ENCODE measurements at regions not wholly inside any gene's neighbourhood (a gene's known extent, or its start where the extent isn't known, plus 50 kb on each side); places are given as distances from the start of the nearest gene placed in this dataset.

DNA sequence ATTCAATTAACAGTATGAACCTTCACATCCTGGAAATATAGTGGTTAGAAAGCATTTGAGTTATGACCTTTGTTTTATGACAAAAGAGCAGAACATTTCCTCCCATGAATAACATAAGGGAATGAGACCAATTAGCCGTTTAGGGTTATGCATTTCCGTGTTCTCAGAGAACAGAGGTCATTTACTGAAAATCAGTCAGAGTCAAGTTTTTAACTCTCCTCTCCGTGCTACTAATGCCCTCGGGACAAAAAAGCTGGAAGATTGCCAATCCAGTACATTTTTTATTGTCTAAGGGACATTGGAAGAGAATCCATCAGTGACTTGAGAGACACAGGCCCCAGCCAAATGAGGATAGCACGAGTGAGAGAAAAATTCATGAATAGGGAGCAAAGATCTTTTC lies 632.7 kb downstream of the RFPL4B start:
- FAIRE-seq (peak; percentile 12), DNase-seq (ENCODE audit: low read depth, low spot score) (peak; percentile 74)
- BruUV-seq (replicated peaks): no TSS peak
- H3K9me3 ChIP-seq (replicated peaks; ENCODE audit: control insufficient read depth, insufficient read depth, low read length): no peaks in the 10 kb centered on the region
- dilution Hi-C loops (cut with MboI; ENCODE audit: extremely low pct_ligation_motif_present, low sequenced_read_pairs) (no loop called here), intact Hi-C loops (cut with micrococcal nuclease) (no loop called here)
- no peak overlapping the region for H3K9ac ChIP-seq (replicated peaks; ENCODE audit: extremely low read depth, insufficient read depth, low read length)
- H3K79me2 ChIP-seq (ENCODE audit: control insufficient read depth, insufficient read depth, low read length): no peaks in the 10 kb centered on the region
- H3K36me3 ChIP-seq (ENCODE audit: control insufficient read depth in 2 of 2, extremely low read depth in 1 of 2, insufficient read depth in 2 of 2, low read length in 2 of 2): no peaks in the 10 kb centered on the region
- POLR2A ChIA-PET: no interaction called here
- no peaks in the 10 kb centered on the region for H3K9me1 ChIP-seq (replicated peaks; ENCODE audit: control insufficient read depth, extremely low read depth, insufficient read depth, low read length)
- no peaks in the 10 kb centered on the region for H4K20me1 ChIP-seq (replicated peaks; ENCODE audit: control insufficient read depth, extremely low read depth, insufficient read depth, low read length)
- TF ChIP-seq MYC (IDR thresholded peaks at IDR 0.05; ENCODE audit: low read depth, low read length): no peak
- peak; percentile 50 for TF ChIP-seq FOS (IDR thresholded peaks at IDR 0.05; ENCODE audit: borderline replicate concordance, insufficient read depth, low read length)
- TF ChIP-seq JUN (IDR thresholded peaks at IDR 0.05; ENCODE audit: borderline replicate concordance, insufficient read depth, insufficient read length, low read depth): no peak
- peak; percentile 73 for TF ChIP-seq GATA2 (IDR thresholded peaks at IDR 0.05; ENCODE audit: insufficient read depth, insufficient read length, low read depth, low read length)
- H3K4me2 ChIP-seq (ENCODE audit: insufficient read depth, low read length): peak overlapping the region; percentile 69
- peaks cover 23% of the 10 kb centered on the region for H3K4me1 ChIP-seq (ENCODE audit: control insufficient read depth, extremely low read depth, insufficient read depth, low read length)
- no peaks in the 10 kb centered on the region for H3K27me3 ChIP-seq (ENCODE audit: control insufficient read depth in 2 of 2, insufficient read depth in 2 of 2, low read length in 2 of 2)
- no peak overlapping the region for H2AFZ ChIP-seq (ENCODE audit: low read depth, low read length)
- H3K4me3 ChIP-seq (replicated peaks in 1 of 3; ENCODE audit: insufficient read depth in 1 of 3, low read depth in 1 of 3, low read length in 3 of 3): no peak overlapping the region
- CTCF ChIA-PET: interaction anchor here (0.7 to 1.2 kb wide), 3 partner anchors 27 to 879 kb away, joined by 3 read pairs; no protein-coding TSS in a partner anchor
- H3K27ac ChIP-seq (ENCODE audit: insufficient read depth, low read depth, low read length): peak overlapping the region; percentile 32

DNA sequence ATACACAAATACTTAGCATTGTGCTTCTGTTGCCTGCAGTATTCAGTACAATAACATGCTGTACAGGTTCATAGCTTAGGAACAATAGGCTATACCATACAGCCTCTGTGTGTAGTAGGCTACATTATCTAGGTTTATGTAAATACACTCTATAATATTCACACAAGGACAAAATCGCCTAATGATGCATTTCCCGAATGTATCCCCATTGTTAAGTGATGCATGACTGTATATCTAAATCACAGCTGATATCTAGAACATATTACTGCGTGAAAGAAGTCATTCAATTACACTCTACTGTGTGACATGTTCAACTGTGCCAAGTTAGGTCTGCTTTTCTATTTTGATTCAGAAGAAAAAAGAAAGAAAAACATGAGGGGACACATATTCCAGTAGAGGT lies 633.5 kb downstream of the RFPL4B start:
- H3K36me3 ChIP-seq (ENCODE audit: control insufficient read depth in 2 of 2, extremely low read depth in 1 of 2, insufficient read depth in 2 of 2, low read length in 2 of 2): no peaks in the 10 kb centered on the region
- peaks cover 23% of the 10 kb centered on the region for H3K4me1 ChIP-seq (ENCODE audit: control insufficient read depth, extremely low read depth, insufficient read depth, low read length)
- intact Hi-C loops (cut with micrococcal nuclease) (no loop called here), dilution Hi-C loops (cut with MboI; ENCODE audit: extremely low pct_ligation_motif_present, low sequenced_read_pairs) (no loop called here)
- H3K27me3 ChIP-seq (ENCODE audit: control insufficient read depth in 2 of 2, insufficient read depth in 2 of 2, low read length in 2 of 2): no peaks in the 10 kb centered on the region
- CTCF ChIA-PET: interaction anchor here (0.7 to 1.2 kb wide), 4 partner anchors 28 to 899 kb away, joined by 3 read pairs; no protein-coding TSS in a partner anchor
- POLR2A ChIA-PET: interaction anchor here (0.6 kb wide), 1 partner anchor 80 kb away, joined by 3 read pairs; no protein-coding TSS in a partner anchor
- no peaks in the 10 kb centered on the region for H3K9me1 ChIP-seq (replicated peaks; ENCODE audit: control insufficient read depth, extremely low read depth, insufficient read depth, low read length)
- H3K79me2 ChIP-seq (ENCODE audit: control insufficient read depth, insufficient read depth, low read length): no peaks in the 10 kb centered on the region
- H3K9me3 ChIP-seq (replicated peaks; ENCODE audit: control insufficient read depth, insufficient read depth, low read length): no peaks in the 10 kb centered on the region
- TF ChIP-seq CTCF (IDR thresholded peaks at IDR 0.05; ENCODE audit: extremely low read depth in 1 of 2, insufficient read depth in 1 of 2, low read depth in 1 of 2, low read length in 2 of 2) (no peak), JUN (IDR thresholded peaks at IDR 0.05; ENCODE audit: borderline replicate concordance, insufficient read depth, insufficient read length, low read depth) (no peak), MAX (IDR thresholded peaks at IDR 0.05; ENCODE audit: insufficient read depth, insufficient read length) (no peak)
- no peak overlapping the region for H3K27ac ChIP-seq (ENCODE audit: insufficient read depth, low read depth, low read length)
- no peak overlapping the region for H3K4me2 ChIP-seq (ENCODE audit: insufficient read depth, low read length)
- H3K4me3 ChIP-seq (replicated peaks in 1 of 3; ENCODE audit: insufficient read depth in 1 of 3, low read depth in 1 of 3, low read length in 3 of 3): no peak overlapping the region
- no peak for FAIRE-seq
- no peaks in the 10 kb centered on the region for H4K20me1 ChIP-seq (replicated peaks; ENCODE audit: control insufficient read depth, extremely low read depth, insufficient read depth, low read length)
- no peak overlapping the region for H3K9ac ChIP-seq (replicated peaks; ENCODE audit: extremely low read depth, insufficient read depth, low read length)
- BruUV-seq (replicated peaks): no TSS peak
- peak overlapping the region; percentile 32 for H2AFZ ChIP-seq (ENCODE audit: low read depth, low read length)
- peak; percentile 64 for DNase-seq (ENCODE audit: low read depth, low spot score)

Measured in endothelial cell of umbilical vein (primary cell).